Activated CD8-positive, alpha-beta T cell treated with anti-CD3 and anti-CD28 coated beads for 36 hours (primary cell): ENCODE measurements at regions not wholly inside any gene's neighbourhood (a gene's known extent, or its start where the extent isn't known, plus 50 kb on each side); places are given as distances from the start of the nearest gene placed in this dataset.
"Not testable (repeated sequence)": the region's sequence is repeated elsewhere in the genome, so short reads cannot be mapped to it uniquely, and the experiment has no call there.

Source experiments
- ATAC-seq: fragments of 200-7000 bp; cut with Tn5 transposase; one replicate; pipeline ENCODE4 v1.10.0; 2021; ENCODE audit warnings: mild to moderate bottlenecking, moderate library complexity
- CTCF ChIA-PET: fragments of 350-600 bp; sonication (Branson Sonifier 250); formaldehyde crosslinking; loops from one replicate; lab custom pipeline; 2021; ENCODE audit warnings: antibody characterized with exemption; lab: Charles Lee
- POLR2A ChIA-PET: fragments of 350-600 bp; sonication (Branson Sonifier 250); formaldehyde crosslinking; loops from one replicate; lab custom pipeline; 2021; ENCODE audit warnings: antibody characterized with exemption; lab: Charles Lee
- DNase-seq: peaks from one replicate; pipeline ENCODE4 v3.0.0-alpha.2; 2020
- H3K27ac Mint-ChIP-seq: one replicate; pipeline ENCODE4 v1.8.0; 2021; ENCODE audit warnings: mild to moderate bottlenecking, mixed read lengths
- H3K27me3 Mint-ChIP-seq: one replicate; pipeline ENCODE4 v1.8.0; 2021; ENCODE audit warnings: mixed read lengths
- H3K36me3 Mint-ChIP-seq: one replicate; pipeline ENCODE4 v1.8.0; 2021; ENCODE audit warnings: low read depth, mixed read lengths
- H3K4me1 Mint-ChIP-seq: one replicate; pipeline ENCODE4 v1.8.0; 2021; ENCODE audit warnings: low read depth, mixed read lengths
- H3K4me3 Mint-ChIP-seq: one replicate; pipeline ENCODE4 v1.8.0; 2021; ENCODE audit warnings: mild to moderate bottlenecking, moderate library complexity, mixed read lengths
- H3K9me3 Mint-ChIP-seq: one replicate; pipeline ENCODE4 v1.8.0; 2021; ENCODE audit warnings: mixed read lengths
- intact Hi-C: fragments of 100-400 bp; cut with micrococcal nuclease; formaldehyde crosslinking; loops from one replicate; pipeline ENCODE4 v1.10.0; 2022
- TF ChIP-seq, protein P1 (sequence below): fragments of 200-600 bp; IDR thresholded peaks from one replicate; pipeline ENCODE4 v1.8.0; 2022; ENCODE audit warnings: antibody characterized with exemption, mild to moderate bottlenecking

DNA sequence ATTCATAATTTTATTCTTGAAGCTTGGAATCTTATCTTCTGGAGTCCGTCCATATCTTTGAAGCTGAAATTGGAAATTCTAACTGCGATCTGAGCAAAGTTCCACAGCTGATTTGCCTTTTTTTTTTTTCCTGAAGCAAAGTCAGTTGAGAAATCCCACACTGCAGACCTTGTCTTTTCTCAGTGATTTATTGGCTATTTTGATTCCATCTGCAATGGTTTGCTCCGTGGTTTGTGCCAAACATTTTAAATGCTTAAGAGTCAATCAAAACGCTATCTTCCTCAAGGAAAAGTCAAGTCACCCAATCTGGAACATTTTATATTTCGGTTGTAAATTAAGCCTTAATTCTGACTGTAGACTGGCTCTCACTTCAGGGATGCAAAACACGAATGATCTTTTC lies 88.2 kb upstream of the GRIK1 start:
- no peaks in the 10 kb centered on the region for H3K4me1 Mint-ChIP-seq
- ATAC-seq (no peak), DNase-seq (no peak)
- intact Hi-C loops = no loop called here
- H3K27ac Mint-ChIP-seq = no peak overlapping the region
- peaks cover 1% of the 10 kb centered on the region for H3K27me3 Mint-ChIP-seq
- no peaks in the 10 kb centered on the region for H3K36me3 Mint-ChIP-seq
- H3K9me3 Mint-ChIP-seq = no peaks in the 10 kb centered on the region
- CTCF ChIA-PET = no interaction called here
- TF ChIP-seq, protein P1, sequence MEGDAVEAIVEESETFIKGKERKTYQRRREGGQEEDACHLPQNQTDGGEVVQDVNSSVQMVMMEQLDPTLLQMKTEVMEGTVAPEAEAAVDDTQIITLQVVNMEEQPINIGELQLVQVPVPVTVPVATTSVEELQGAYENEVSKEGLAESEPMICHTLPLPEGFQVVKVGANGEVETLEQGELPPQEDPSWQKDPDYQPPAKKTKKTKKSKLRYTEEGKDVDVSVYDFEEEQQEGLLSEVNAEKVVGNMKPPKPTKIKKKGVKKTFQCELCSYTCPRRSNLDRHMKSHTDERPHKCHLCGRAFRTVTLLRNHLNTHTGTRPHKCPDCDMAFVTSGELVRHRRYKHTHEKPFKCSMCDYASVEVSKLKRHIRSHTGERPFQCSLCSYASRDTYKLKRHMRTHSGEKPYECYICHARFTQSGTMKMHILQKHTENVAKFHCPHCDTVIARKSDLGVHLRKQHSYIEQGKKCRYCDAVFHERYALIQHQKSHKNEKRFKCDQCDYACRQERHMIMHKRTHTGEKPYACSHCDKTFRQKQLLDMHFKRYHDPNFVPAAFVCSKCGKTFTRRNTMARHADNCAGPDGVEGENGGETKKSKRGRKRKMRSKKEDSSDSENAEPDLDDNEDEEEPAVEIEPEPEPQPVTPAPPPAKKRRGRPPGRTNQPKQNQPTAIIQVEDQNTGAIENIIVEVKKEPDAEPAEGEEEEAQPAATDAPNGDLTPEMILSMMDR = no peak
- H3K4me3 Mint-ChIP-seq = no peak overlapping the region
- POLR2A ChIA-PET = no interaction called here

DNA sequence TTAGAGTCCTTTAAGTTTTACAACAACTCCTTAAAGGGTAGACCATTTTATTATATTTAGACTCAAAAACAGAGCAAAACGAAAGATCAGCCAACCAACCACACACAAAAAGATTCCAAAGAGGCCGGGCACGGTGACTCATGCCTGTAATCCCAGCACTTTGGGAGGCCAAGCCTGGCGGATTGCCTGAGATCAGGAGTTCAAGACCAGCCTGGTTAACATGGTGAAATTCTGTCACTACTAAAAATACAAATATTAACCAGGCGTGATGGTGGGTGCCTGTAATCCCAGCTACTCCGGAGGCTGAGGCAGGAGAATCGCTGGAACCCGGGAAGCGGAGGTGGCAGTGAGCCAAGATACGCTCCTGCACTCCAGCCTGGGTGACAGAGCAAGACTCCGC lies 83.3 kb upstream of the GRIK1 start:
- H3K4me1 Mint-ChIP-seq, ATAC-seq, H3K9me3 Mint-ChIP-seq, POLR2A ChIA-PET, H3K4me3 Mint-ChIP-seq, DNase-seq, intact Hi-C loops, H3K27ac Mint-ChIP-seq, H3K36me3 Mint-ChIP-seq, H3K27me3 Mint-ChIP-seq, CTCF ChIA-PET: not testable (repeated sequence)

DNA sequence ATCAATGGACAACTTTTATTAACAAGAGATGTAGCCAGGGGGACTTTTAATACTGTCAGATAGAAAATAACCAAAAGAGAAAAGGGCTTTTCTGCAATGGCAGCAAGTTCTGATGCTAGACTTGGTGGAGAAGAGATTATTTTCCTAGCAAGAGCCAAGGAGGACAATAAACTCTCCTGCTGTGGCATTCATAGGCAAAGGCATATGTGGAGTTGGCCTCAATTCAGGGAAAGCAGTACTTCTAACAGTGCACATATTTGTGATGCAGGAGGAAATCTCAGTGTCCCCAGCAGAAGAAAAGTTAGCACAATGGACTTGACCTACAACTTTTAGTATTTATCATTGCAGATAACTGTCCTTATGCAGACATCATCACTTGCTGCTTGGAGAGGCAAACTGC lies 75.1 kb upstream of the GRIK1 start:
- POLR2A ChIA-PET = no interaction called here
- ATAC-seq = no peak

DNA sequence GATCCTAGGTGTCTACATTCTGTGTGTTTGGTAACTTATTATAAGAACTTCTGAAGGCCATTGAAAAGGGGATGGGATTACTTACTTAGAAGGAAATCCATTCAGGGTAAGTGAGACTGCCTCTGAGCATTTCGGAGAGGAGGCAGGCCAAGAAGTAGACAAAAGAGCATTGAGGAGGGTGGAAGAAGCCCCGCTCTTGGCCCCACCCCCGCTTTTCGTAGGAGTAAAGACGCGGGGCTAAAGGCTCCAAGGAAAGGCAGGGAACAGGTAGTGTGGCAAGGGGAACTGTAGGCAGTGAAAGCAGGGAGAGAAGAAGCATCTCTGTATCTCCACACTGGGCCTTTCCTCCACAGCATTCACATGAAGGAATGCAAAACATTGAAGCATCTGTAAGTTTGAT lies 51.8 kb upstream of the GRIK1 start:
- H3K4me3 Mint-ChIP-seq = no peak overlapping the region
- TF ChIP-seq, protein P1 = no peak
- no peaks in the 10 kb centered on the region for H3K27me3 Mint-ChIP-seq
- no peak for DNase-seq
- intact Hi-C loops = no loop called here
- POLR2A ChIA-PET = no interaction called here
- H3K9me3 Mint-ChIP-seq = no peaks in the 10 kb centered on the region
- ATAC-seq = no peak
- no peak overlapping the region for H3K27ac Mint-ChIP-seq
- no peaks in the 10 kb centered on the region for H3K4me1 Mint-ChIP-seq
- CTCF ChIA-PET = no interaction called here
- H3K36me3 Mint-ChIP-seq = no peaks in the 10 kb centered on the region

More for the DNA sequence above, 75.1 kb upstream of the GRIK1 start:
- H3K4me1 Mint-ChIP-seq = no peaks in the 10 kb centered on the region
- H3K4me3 Mint-ChIP-seq = no peak overlapping the region
- DNase-seq = no peak
- CTCF ChIA-PET = no interaction called here
- H3K27me3 Mint-ChIP-seq = no peaks in the 10 kb centered on the region
- H3K36me3 Mint-ChIP-seq = no peaks in the 10 kb centered on the region
- intact Hi-C loops = no loop called here
- peaks cover 4% of the 10 kb centered on the region for H3K9me3 Mint-ChIP-seq
- H3K27ac Mint-ChIP-seq = no peak overlapping the region
- TF ChIP-seq, protein P1 = no peak

DNA sequence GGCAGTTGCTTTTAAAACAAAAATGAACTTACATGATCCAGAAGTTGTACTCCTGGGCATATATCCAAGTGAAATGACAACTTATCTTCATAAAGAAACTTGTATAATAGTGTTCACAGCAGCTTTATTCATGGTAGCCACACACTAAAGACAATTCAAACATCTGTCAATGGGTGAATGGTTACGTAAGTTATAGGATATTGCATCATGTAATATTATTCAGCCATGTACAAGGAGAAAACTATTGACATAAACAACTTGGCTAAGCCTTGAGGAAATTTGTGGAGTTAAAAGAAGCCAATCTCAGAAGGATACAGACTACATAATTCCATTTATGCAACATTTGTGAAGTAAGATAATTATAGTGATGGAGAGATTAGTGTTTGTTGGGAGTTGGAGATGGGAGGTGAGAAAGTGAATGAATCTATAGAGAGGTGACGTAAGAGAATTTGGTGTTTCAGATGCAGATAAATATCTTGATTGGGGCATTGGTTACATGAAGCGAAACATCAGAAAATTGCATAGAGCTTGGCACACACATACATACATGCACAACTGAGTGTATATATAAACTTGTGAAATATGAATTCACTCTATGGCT lies 49.9 kb upstream of the GRIK1 start:
- no peaks in the 10 kb centered on the region for H3K4me1 Mint-ChIP-seq
- H3K9me3 Mint-ChIP-seq = peaks cover 2% of the 10 kb centered on the region
- H3K27me3 Mint-ChIP-seq = no peaks in the 10 kb centered on the region
- H3K36me3 Mint-ChIP-seq = no peaks in the 10 kb centered on the region
- no peak overlapping the region for H3K27ac Mint-ChIP-seq
- POLR2A ChIA-PET = no interaction called here
- DNase-seq (no peak), ATAC-seq (no peak)
- H3K4me3 Mint-ChIP-seq = no peak overlapping the region
- CTCF ChIA-PET = no interaction called here
- TF ChIP-seq, protein P1 = no peak
- intact Hi-C loops = no loop called here
